ENCODE measurements at regions not wholly inside any gene's neighbourhood (a gene's known extent, or its start where the extent isn't known, plus 50 kb on each side); places are given as distances from the start of the nearest gene placed in this dataset.

GRCh38 chr18:67302043-67302442 lies 214.5 kb downstream of the DSEL start:
- POLR2A ChIA-PET, result no interaction called here
- CTCF ChIA-PET, result no interaction called here

- CTCF ChIA-PET, result no interaction called here
- POLR2A ChIA-PET, result no interaction called here
Measured at GRCh38 chr18:67301592-67301991, 214.9 kb downstream of the DSEL start.

GRCh38 chr18:67300498-67300897 lies 216.0 kb downstream of the DSEL start:
- ChIA-PET POLR2A (no interaction called here), CTCF (no interaction called here)

DNA sequence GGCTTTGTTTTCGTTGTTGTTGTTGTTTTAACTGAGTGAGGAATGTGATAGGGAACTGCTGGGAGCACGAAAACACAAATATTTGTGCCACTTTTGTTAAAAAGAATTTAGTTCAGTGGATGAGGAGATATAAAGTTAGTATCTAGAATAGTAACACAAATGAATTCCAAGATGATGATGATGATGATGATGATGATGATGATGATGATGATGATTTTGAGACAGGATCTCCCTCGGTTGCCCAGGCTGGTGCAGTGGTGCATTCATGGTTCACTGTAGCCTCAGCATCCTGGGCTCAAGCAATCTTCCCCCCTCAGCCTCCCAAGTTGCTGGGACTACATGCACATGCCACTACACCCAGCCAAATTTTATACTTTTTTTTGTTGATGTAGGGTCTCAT lies 223.7 kb downstream of the DSEL start:
- CTCF ChIA-PET, result no interaction called here

GRCh38 chr18:67290421-67290820 lies 226.1 kb downstream of the DSEL start:
- POLR2A ChIA-PET, result no interaction called here
- CTCF ChIA-PET, result no interaction called here

More for the DNA sequence above, 223.7 kb downstream of the DSEL start:
- POLR2A ChIA-PET, result no interaction called here

DNA sequence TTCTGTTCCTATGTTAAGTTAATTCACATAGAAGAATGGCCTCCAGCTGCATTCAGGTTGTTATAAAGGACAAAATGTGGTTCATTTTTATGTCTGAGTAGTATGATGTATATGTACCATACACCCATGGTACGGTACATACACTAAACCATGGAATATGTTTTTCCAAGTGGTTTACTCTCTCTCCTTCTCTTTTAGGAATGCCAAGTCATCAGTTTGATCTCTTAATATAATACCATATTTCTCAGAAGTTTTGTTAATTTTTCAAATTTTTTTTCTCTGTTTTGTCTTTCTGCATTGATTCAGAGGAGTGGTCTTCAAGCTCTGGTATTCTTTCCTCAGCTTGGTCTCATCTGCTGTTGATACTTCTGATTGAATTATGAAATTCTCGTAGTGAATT lies 230.9 kb downstream of the DSEL start:
- CTCF ChIA-PET, result no interaction called here
- POLR2A ChIA-PET, result no interaction called here

- ChIA-PET CTCF (interaction anchor here (0.6 kb wide), 1 partner anchor 954 kb away, joined by 3 read pairs; no protein-coding TSS in a partner anchor), POLR2A (no interaction called here)
Measured at GRCh38 chr18:67282796-67283195, 233.7 kb downstream of the DSEL start.

DNA sequence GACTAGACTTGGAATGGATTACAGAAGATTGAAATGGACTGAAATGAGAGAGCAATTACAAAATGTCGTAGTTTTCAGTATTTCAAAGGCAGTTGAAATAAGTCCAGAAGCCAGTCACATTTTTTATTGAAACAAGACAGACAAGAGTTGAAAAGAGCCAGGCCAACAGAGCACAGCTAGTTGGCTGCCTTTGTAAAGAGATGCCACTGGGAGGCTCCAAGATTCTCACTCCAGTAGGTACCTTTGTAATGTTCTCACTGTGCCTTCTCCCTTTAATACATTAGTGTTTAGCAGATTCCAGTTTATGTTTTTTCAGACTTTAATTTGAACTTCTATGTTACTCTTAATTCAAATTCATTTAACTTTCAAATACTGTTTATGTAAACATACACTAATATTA lies 234.8 kb downstream of the DSEL start:
- CTCF ChIA-PET, result no interaction called here

GRCh38 chr18:67280486-67281242 lies 235.9 kb downstream of the DSEL start:
- ChIA-PET POLR2A (no interaction called here), CTCF (interaction anchor here (0.9 kb wide), 1 partner anchor 56 kb away, joined by 3 read pairs; no protein-coding TSS in a partner anchor)

More for the DNA sequence above, 234.8 kb downstream of the DSEL start:
- POLR2A ChIA-PET, result no interaction called here

DNA sequence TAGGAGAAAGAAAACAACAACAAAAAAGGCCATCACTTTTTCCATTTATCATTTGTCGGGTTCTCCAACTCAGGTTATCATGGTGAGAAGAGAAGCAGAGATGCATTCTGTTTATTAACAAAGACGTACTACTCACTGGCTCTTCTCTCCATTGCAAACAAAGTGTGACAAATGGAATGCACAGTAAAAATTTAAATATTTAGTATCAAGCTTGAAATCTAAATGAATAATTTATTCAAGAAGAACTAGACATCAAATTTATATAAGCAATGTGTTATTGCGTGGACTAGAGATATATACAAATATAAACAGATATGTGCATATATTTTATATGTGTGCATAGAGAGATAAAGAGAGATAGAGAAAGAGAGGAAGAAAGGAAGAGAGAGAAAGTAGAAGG lies 236.5 kb downstream of the DSEL start:
- CTCF ChIA-PET, result no interaction called here
- POLR2A ChIA-PET, result no interaction called here

DNA sequence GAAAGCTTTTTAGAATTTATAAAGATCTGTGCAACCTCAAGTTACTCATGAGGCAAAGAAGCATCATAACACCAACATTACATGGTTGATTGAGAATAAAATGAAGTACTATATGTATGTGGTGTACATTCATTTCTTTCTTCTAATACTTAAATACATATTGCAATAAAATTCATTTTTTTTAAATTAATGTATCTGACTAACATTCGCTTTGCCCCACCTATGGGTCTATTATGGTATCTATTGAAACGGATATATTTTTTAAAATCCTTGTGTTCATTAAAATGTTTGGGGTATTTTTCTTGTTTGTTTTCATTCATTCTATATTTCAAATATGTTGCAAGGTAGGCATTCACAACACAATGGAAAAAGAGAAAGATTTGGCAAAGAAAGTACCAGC lies 237.5 kb downstream of the DSEL start:
- POLR2A ChIA-PET, result no interaction called here
- CTCF ChIA-PET, result no interaction called here

DNA sequence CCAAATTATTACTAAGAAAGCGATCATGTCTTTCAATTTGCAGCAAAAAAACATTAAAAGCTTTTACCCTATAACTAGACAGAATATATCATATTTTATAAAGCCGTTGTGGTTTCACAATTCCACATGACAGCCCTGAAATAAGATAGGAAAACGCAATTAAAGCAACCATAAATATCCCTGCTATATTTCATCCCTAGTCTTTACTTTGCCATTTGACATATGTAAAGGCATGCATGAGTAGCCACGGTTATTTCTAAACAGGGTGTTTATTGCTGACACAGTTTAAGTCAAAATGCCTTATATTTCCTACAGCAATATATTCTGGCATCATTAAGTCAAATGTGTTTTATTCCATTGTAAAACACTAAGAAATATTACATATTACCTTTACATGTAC lies 239.9 kb downstream of the DSEL start:
- CTCF ChIA-PET, result no interaction called here

DNA sequence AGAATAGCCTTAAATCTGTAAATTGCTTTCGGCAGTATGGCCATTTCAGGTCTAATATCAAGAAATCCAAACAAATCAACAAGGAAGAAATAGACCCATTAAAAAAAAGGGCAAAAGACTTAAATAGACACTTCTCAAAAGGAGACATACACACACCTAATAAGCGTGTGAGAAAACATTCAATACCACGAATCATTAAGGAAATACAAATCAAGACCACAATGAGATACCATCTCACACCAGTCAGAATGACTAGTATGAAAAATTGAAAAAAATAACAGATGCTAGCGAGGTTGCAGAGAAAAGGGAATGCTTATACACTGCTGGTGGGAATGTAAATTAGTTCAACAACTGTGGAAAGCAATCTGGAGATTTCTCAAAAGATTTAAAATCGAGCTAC lies 243.2 kb downstream of the DSEL start:
- ChIA-PET POLR2A (no interaction called here), CTCF (no interaction called here)

More for the DNA sequence above, 239.9 kb downstream of the DSEL start:
- POLR2A ChIA-PET, result no interaction called here

GRCh38 chr18:67269206-67269605 lies 247.3 kb downstream of the DSEL start:
- POLR2A ChIA-PET, result no interaction called here
- CTCF ChIA-PET, result no interaction called here

- ChIA-PET POLR2A (no interaction called here), CTCF (no interaction called here)
Measured at GRCh38 chr18:67268530-67268929, 248.0 kb downstream of the DSEL start.

DNA sequence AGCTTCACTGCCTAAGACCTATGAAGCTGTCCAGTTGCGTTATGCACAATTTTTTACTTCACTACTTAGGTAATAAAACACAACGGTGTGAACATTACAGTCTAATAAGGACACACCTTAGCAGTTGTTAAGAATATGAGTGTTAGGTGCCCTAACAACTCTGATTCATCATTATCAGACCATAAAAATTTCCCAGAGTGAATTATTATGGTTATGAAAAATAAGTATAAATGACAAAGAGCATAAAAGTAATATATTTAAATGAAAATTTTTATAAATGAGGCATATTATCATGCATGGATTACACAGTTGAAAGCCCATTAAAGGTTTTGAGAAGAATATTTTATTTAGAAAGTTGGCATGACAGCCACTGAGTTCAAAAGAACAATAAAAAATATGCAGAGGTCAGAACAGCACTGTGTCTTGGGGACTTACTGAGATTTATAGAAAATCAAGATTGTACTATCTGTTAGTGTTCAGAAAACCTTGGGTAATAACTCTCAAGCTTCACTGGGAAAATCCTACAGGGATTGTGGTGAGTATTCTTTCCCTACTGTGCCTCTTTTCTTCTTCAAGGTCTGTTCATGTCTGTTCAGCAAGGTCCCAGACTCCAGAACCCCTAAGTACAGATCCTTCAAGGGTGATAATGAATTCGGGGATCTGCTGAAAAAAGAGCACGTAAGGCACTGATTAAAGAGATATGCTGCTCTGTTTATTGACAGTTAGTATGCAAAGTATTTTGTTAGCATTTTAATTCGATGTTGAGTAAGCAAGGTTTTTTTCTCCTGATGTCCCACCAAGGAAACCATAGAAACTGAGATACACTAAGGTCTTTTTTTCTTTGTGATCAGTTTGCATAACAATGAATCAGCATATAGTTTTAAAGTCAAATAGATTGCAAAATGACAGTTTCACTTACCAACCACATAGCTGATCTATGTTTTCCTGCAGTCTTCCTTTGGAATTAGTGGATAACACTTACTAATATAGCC lies 250.0 kb downstream of the DSEL start:
- ChIA-PET CTCF (no interaction called here), POLR2A (interaction anchor here (0.5 kb wide), 1 partner anchor 197 kb away, joined by 9 read pairs; no protein-coding TSS in a partner anchor)

DNA sequence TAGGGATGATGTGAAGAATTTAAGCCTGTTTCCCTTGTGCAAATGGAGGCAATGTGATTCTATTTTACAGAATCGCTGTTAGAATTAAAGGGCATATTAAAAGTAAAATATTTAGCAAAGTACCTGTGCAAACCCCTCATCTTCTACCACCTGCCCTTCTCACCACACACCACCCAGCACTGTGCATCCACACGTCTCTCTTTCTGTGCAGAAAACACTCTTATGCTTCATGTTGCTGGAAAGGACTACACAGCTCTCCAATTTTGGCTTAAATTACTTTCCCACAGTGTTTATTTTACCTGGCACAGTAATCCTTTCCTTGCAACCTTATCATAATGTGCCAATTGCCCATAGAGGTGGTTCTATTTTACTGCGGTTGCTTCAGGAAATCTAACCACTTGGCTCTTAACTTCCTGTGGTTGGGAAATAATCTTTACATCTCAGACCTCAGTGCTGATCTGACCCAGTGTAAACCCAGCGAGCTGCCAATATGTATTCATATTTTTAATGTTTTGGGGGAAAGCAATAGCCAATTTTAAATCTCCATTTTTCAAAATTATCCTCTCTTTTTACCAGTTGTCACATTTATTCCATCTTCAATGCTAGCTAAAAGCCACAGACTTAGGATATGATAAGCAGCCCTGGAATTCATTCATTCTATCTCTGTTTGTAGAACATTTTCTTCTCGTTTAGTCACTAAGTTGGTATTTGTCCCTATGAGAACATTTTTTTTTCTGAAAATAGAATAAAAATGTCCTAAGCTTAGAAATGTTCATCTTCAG lies 250.9 kb downstream of the DSEL start:
- CTCF ChIA-PET, result no interaction called here
- POLR2A ChIA-PET, result interaction anchor here (0.5 kb wide), 1 partner anchor 198 kb away, joined by 9 read pairs; no protein-coding TSS in a partner anchor

DNA sequence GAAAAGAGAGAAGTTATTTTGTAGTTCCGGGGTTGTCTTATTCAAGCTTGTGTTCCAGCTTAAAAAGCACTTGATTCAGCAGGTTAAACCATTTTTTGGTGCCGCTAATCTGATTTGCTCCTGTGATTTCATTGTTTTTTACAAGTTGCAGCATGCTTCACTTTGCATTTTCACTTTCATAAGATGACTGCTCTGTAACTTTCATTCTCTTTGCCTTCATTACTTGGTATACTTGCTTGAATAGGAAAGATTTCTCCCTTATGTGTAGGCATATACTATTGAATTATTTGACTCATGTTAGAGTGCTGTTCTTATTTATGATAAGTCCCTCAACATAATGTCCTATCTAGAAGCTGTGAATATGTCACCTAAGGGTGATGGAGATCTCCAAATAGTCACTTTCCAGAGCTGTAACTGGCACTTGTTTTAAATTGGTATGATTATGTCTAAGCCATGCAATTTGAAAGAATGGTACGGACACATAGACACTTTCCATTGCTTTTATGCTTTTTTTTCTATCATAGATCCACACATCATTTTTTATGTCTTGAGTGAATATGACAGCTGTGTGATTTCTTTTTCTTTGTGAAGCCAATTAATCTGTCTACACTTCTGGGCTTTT lies 254.5 kb downstream of the DSEL start:
- POLR2A ChIA-PET, result no interaction called here

GRCh38 chr18:67260841-67261240 lies 255.7 kb downstream of the DSEL start:
- CTCF ChIA-PET, result no interaction called here
- POLR2A ChIA-PET, result no interaction called here

More for the DNA sequence above, 254.5 kb downstream of the DSEL start:
- CTCF ChIA-PET, result no interaction called here
